HG03139 (cell line): ENCODE measurements at regions not wholly inside any gene's neighbourhood (a gene's known extent, or its start where the extent isn't known, plus 50 kb on each side); places are given as distances from the start of the nearest gene placed in this dataset.

Source experiments
- ATAC-seq: cut with Tn5 transposase; IDR thresholded peaks from one replicate; pipeline ENCODE4 v1.9.1; 2021; ENCODE audit not compliant: unreplicated experiment

- ATAC-seq = no peak
These were observed 56.4 kb upstream of the MIR17HG start for GRCh38 chr13:91291078-91291477.

- ATAC-seq = no peak
These were observed 54.8 kb upstream of the MIR17HG start for GRCh38 chr13:91292630-91293221.

- no peak for ATAC-seq
These were observed 51.6 kb upstream of the MIR17HG start for GRCh38 chr13:91295712-91296410.

- no peak for ATAC-seq
These were observed 50.0 kb upstream of the MIR17HG start for GRCh38 chr13:91297503-91297902.
